Thoracic aorta (tissue), 2 donors: ENCODE measurements at regions not wholly inside any gene's neighbourhood (a gene's known extent, or its start where the extent isn't known, plus 50 kb on each side); places are given as distances from the start of the nearest gene placed in this dataset.

Source experiments
- ATAC-seq: fragments of 150-250 bp; one replicate; pipeline ENCODE4 v1.8.0; 2017; ENCODE audit warnings: low read depth; ENCODE audit not compliant: insufficient number of reproducible peaks, low FRiP score
- DNase-seq: peaks from one replicate; pipeline ENCODE4 v3.0.0-alpha.2; 2020; ENCODE audit warnings: low spot score
- H3K27ac ChIP-seq, 2 donors: fragments of 200-600 bp; sonication (generic); 1 replicate in 1 of 2; 2 replicates in 1 of 2; pipeline ENCODE4 v1.5.1; 2016; ENCODE audit warnings: mild to moderate bottlenecking in 2 of 2, moderate library complexity in 2 of 2
- H3K27me3 ChIP-seq: fragments of 200-600 bp; sonication (generic); replicated peaks from 2 replicates; pipeline ENCODE4 v1.6.0; 2016; ENCODE audit warnings: mild to moderate bottlenecking; ENCODE audit not compliant: insufficient read depth
- H3K36me3 ChIP-seq: fragments of 200-600 bp; sonication (generic); one replicate; pipeline ENCODE4 v1.5.1; 2016
- H3K4me1 ChIP-seq, 2 donors: fragments of 200-600 bp; sonication (generic); 1 replicate in 1 of 2; 2 replicates in 1 of 2; pipeline versions ENCODE4 v1.5.1 to v1.6.0; 2016; ENCODE audit warnings: low read depth in 2 of 2, mild to moderate bottlenecking in 1 of 2; ENCODE audit not compliant: control insufficient read depth in 1 of 2
- H3K4me3 ChIP-seq: fragments of 200-600 bp; sonication (generic); 2 replicates; pipeline ENCODE4 v1.5.1; 2016; ENCODE audit warnings: mild to moderate bottlenecking
- H3K9me3 ChIP-seq: fragments of 200-600 bp; sonication (generic); 2 replicates; pipeline ENCODE4 v1.5.1; 2016
- CTCF ChIP-seq: fragments of 200-600 bp; sonication (generic); IDR thresholded peaks from one replicate; pipeline ENCODE4 v1.5.1; 2019; ENCODE audit warnings: antibody characterized with exemption

- Histone ChIP-seq H3K4me3 (no peak overlapping the region), H3K27ac (no peak overlapping the region), H3K27me3 (no peaks in the 10 kb centered on the region), H3K36me3 (no peaks in the 10 kb centered on the region), H3K9me3 (no peaks in the 10 kb centered on the region), H3K4me1 (no peaks in the 10 kb centered on the region)
- ATAC-seq = no peak
- TF ChIP-seq CTCF = no peak
- DNase-seq = no peak
Measured at GRCh38 chr17:5635949-5636348, 51.6 kb upstream of the NLRP1 start.

GRCh38 chr17:5638596-5638995 is 54.3 kb upstream of the NLRP1 start:
- TF ChIP-seq CTCF = no peak
- DNase-seq = no peak

GRCh38 chr17:5640726-5641125 is 56.4 kb upstream of the NLRP1 start:
- no peak for DNase-seq
- ATAC-seq = no peak
- no peaks in the 10 kb centered on the region for H3K36me3 ChIP-seq
- no peaks in the 10 kb centered on the region for H3K9me3 ChIP-seq
- no peak overlapping the region for H3K4me3 ChIP-seq
- TF ChIP-seq CTCF = no peak
- no peak overlapping the region for H3K27ac ChIP-seq
- H3K27me3 ChIP-seq = no peaks in the 10 kb centered on the region
- H3K4me1 ChIP-seq = no peaks in the 10 kb centered on the region

More at GRCh38 chr17:5638596-5638995, 54.3 kb upstream of the NLRP1 start:
- no peaks in the 10 kb centered on the region for H3K36me3 ChIP-seq
- H3K27me3 ChIP-seq = no peaks in the 10 kb centered on the region
- H3K27ac ChIP-seq = no peak overlapping the region
- no peaks in the 10 kb centered on the region for H3K9me3 ChIP-seq
- H3K4me3 ChIP-seq = no peak overlapping the region
- no peaks in the 10 kb centered on the region for H3K4me1 ChIP-seq
- ATAC-seq = no peak

GRCh38 chr17:5642752-5643151 is 58.4 kb upstream of the NLRP1 start:
- no peaks in the 10 kb centered on the region for H3K27me3 ChIP-seq
- H3K36me3 ChIP-seq = no peaks in the 10 kb centered on the region
- DNase-seq (no peak), ATAC-seq (no peak)
- no peak overlapping the region for H3K27ac ChIP-seq
- no peak for TF ChIP-seq CTCF
- no peaks in the 10 kb centered on the region for H3K4me1 ChIP-seq
- no peaks in the 10 kb centered on the region for H3K9me3 ChIP-seq
- no peak overlapping the region for H3K4me3 ChIP-seq

GRCh38 chr17:5644065-5644464 is 59.8 kb upstream of the NLRP1 start:
- ATAC-seq = no peak
- Histone ChIP-seq H3K4me3 (no peak overlapping the region), H3K27ac (no peak overlapping the region), H3K9me3 (no peaks in the 10 kb centered on the region), H3K4me1 (no peaks in the 10 kb centered on the region), H3K36me3 (no peaks in the 10 kb centered on the region), H3K27me3 (no peaks in the 10 kb centered on the region)
- no peak for TF ChIP-seq CTCF
- no peak for DNase-seq
